ENCODE measurements at regions not wholly inside any gene's neighbourhood (a gene's known extent, or its start where the extent isn't known, plus 50 kb on each side); places are given as distances from the start of the nearest gene placed in this dataset.

DNA sequence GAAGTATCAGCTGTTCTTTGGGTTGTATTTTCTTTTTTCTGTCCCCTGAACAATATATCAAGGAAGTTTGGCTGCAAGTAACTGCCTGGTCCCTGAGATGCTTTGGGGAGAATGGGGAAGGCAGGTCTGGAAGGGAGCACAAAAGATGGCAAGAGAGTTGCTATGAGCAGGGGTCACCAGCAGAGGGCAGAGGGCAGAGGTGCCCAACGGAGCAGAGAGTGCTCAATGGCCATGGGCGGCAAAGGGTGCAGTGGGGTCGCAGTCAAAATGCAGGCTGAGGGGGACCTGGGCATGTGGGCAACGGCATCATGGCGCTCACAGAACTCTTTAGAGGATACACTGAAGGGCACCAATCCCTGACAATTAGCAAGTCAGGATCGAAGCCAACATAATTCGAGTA, 107.7 kb upstream of the ATP8B1 start (continued):
- TF ChIP-seq, protein P1, sequence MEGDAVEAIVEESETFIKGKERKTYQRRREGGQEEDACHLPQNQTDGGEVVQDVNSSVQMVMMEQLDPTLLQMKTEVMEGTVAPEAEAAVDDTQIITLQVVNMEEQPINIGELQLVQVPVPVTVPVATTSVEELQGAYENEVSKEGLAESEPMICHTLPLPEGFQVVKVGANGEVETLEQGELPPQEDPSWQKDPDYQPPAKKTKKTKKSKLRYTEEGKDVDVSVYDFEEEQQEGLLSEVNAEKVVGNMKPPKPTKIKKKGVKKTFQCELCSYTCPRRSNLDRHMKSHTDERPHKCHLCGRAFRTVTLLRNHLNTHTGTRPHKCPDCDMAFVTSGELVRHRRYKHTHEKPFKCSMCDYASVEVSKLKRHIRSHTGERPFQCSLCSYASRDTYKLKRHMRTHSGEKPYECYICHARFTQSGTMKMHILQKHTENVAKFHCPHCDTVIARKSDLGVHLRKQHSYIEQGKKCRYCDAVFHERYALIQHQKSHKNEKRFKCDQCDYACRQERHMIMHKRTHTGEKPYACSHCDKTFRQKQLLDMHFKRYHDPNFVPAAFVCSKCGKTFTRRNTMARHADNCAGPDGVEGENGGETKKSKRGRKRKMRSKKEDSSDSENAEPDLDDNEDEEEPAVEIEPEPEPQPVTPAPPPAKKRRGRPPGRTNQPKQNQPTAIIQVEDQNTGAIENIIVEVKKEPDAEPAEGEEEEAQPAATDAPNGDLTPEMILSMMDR (IDR thresholded peaks at IDR 0.05; ENCODE audit: control extremely low read depth in 1 of 3, insufficient read depth in 1 of 3, low read depth in 1 of 3, low read length in 3 of 3) = peak; percentile 71 to 98 (median 94)
- TF ChIP-seq RAD21 (IDR thresholded peaks at IDR 0.05 in 1 of 2, conservative IDR thresholded peaks at IDR 0.05 in 1 of 2; ENCODE audit: low read depth in 2 of 2, low read length in 2 of 2) = peak; percentile 51 to 67
